Ascending aorta (tissue), 2 donors: ENCODE measurements at regions not wholly inside any gene's neighbourhood (a gene's known extent, or its start where the extent isn't known, plus 50 kb on each side); places are given as distances from the start of the nearest gene placed in this dataset.
"Not testable (repeated sequence)": the region's sequence is repeated elsewhere in the genome, so short reads cannot be mapped to it uniquely, and the experiment has no call there.

Experiments
- DNase-seq, 2 donors: peaks; one replicate each; pipeline ENCODE4 v3.0.0-alpha.2; 2019; ENCODE audit warnings: low spot score in 2 of 2
- H3K27ac ChIP-seq, 2 donors: fragments of 200-600 bp; sonication (generic); one replicate each; pipeline ENCODE4 v1.5.1; 2016 to 2017; ENCODE audit warnings: mild to moderate bottlenecking in 1 of 2
- H3K27me3 ChIP-seq: fragments of 200-600 bp; sonication (generic); one replicate; pipeline ENCODE4 v1.5.1; 2017
- H3K36me3 ChIP-seq, 2 donors: fragments of 200-600 bp; sonication (generic); one replicate each; pipeline ENCODE4 v1.5.1; 2016
- H3K4me1 ChIP-seq, 2 donors: fragments of 200-600 bp; sonication (generic); one replicate each; pipeline ENCODE4 v1.5.1; 2016 to 2017; ENCODE audit warnings: mild to moderate bottlenecking in 1 of 2
- H3K4me3 ChIP-seq, 2 donors: fragments of 200-600 bp; sonication (generic); one replicate each; pipeline ENCODE4 v1.5.1; 2016 to 2017; ENCODE audit warnings: mild to moderate bottlenecking in 1 of 2
- H3K9me3 ChIP-seq, 2 donors: fragments of 200-600 bp; sonication (generic); one replicate each; pipeline ENCODE4 v1.5.1; 2016
- intact Hi-C: fragments of 100-400 bp; cut with DNase I; formaldehyde crosslinking; loops from one replicate; pipeline ENCODE4 v1.15.1; 2023
- TF ChIP-seq, protein P1 (sequence below), 3 experiments: fragments of 200-600 bp in 2 of 3; fragments of 450-650 bp in 1 of 3; sonication (generic) in 2 of 3; IDR thresholded peaks; one replicate each; pipeline ENCODE4 v1.5.1; 2016 to 2019; ENCODE audit warnings: antibody characterized with exemption in 3 of 3, mild to moderate bottlenecking in 1 of 3, moderate library complexity in 1 of 3

- no peak overlapping the region for H3K4me3 ChIP-seq
- no peaks in the 10 kb centered on the region for H3K4me1 ChIP-seq
- TF ChIP-seq, protein P1, sequence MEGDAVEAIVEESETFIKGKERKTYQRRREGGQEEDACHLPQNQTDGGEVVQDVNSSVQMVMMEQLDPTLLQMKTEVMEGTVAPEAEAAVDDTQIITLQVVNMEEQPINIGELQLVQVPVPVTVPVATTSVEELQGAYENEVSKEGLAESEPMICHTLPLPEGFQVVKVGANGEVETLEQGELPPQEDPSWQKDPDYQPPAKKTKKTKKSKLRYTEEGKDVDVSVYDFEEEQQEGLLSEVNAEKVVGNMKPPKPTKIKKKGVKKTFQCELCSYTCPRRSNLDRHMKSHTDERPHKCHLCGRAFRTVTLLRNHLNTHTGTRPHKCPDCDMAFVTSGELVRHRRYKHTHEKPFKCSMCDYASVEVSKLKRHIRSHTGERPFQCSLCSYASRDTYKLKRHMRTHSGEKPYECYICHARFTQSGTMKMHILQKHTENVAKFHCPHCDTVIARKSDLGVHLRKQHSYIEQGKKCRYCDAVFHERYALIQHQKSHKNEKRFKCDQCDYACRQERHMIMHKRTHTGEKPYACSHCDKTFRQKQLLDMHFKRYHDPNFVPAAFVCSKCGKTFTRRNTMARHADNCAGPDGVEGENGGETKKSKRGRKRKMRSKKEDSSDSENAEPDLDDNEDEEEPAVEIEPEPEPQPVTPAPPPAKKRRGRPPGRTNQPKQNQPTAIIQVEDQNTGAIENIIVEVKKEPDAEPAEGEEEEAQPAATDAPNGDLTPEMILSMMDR (IDR thresholded peaks at IDR 0.05) = no peak
- H3K27me3 ChIP-seq = no peaks in the 10 kb centered on the region
- DNase-seq = no peak
- H3K36me3 ChIP-seq = no peaks in the 10 kb centered on the region
- H3K27ac ChIP-seq = no peak overlapping the region
- intact Hi-C loops = no loop called here
- peaks cover 0 to 46% of the 10 kb centered on the region in 2 donors for H3K9me3 ChIP-seq
Measured at GRCh38 chr16:34078691-34079090, 619.3 kb downstream of the TP53TG3F start.

- H3K4me3 ChIP-seq, H3K36me3 ChIP-seq, H3K27ac ChIP-seq, intact Hi-C loops, H3K27me3 ChIP-seq, DNase-seq, H3K4me1 ChIP-seq: not testable (repeated sequence)
- H3K9me3 ChIP-seq = peaks cover 0 to 62% of the 10 kb centered on the region in 2 donors
Measured at GRCh38 chr16:34085038-34085437, 625.6 kb downstream of the TP53TG3F start.

DNA sequence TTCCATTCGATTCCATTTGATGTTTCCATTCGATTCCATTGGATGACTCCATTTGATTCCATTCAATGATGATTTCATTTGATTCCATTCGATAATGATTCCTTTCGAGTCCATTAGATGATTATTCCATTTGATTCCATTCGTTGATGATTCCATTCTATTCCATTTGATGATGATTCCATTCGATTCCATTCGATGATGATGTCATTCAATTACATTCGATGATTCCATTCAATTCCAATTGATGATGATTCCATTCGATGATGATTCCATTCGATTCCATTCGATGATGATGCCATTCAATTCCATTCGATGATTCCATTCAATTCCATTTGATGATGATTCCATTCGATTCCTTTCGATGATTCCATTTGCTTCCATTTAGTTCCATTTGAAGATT is 635.6 kb downstream of the TP53TG3F start:
- peaks cover 0 to 28% of the 10 kb centered on the region in 2 donors for H3K9me3 ChIP-seq
- H3K27ac ChIP-seq, H3K36me3 ChIP-seq, intact Hi-C loops, H3K4me1 ChIP-seq, H3K4me3 ChIP-seq, H3K27me3 ChIP-seq, DNase-seq: not testable (repeated sequence)

DNA sequence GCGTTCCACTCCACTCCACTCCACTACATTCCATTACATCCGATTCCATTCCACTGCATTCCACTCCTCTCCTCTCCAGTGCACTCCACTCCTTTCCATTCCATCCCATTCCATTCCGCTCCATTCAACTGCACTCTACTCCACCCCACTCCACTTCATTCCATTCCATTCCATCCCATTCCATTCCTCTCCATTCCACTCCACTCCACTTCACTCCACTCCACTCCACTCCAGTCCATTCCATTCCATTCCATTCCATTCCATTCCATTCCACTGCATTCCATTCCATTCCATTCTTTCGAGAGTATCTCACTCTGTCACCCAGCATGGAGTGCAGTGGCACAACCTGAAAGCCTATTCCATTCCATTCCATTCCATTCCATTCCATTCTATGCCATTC is 637.5 kb downstream of the TP53TG3F start:
- H3K36me3 ChIP-seq, DNase-seq, H3K27ac ChIP-seq, H3K27me3 ChIP-seq, H3K4me3 ChIP-seq, intact Hi-C loops, H3K4me1 ChIP-seq: not testable (repeated sequence)
- peaks cover 0 to 21% of the 10 kb centered on the region in 2 donors for H3K9me3 ChIP-seq

- intact Hi-C loops, H3K27ac ChIP-seq, H3K4me1 ChIP-seq, DNase-seq, H3K4me3 ChIP-seq, H3K36me3 ChIP-seq, H3K27me3 ChIP-seq: not testable (repeated sequence)
- peaks cover 0 to 19% of the 10 kb centered on the region in 2 donors for H3K9me3 ChIP-seq
Measured at GRCh38 chr16:34097326-34097725, 637.9 kb downstream of the TP53TG3F start.

GRCh38 chr16:34098033-34098432 is 638.6 kb downstream of the TP53TG3F start:
- H3K4me3 ChIP-seq, H3K4me1 ChIP-seq, H3K27me3 ChIP-seq, intact Hi-C loops, H3K27ac ChIP-seq, DNase-seq, H3K36me3 ChIP-seq: not testable (repeated sequence)
- peaks cover 0 to 14% of the 10 kb centered on the region in 2 donors for H3K9me3 ChIP-seq

DNA sequence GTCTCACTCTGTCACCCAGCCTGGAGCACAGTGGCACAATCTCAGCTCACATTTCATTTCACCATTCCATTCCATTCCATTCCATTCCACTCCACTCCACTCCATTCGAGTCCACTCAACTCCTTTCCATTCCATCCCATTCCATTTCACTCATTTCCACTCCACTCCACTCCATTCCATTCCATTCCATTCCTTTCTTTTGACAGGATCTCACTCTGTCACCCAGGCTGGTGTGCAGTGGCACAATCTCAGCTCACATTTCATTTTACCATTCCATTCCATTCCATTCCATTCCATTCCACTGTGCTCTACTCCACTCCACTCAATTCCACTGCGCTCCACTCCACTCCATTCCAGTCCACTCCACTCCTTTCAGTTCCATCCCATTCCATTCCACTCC is 639.6 kb downstream of the TP53TG3F start:
- DNase-seq, H3K36me3 ChIP-seq, H3K9me3 ChIP-seq, H3K4me3 ChIP-seq, H3K4me1 ChIP-seq, H3K27ac ChIP-seq, intact Hi-C loops, H3K27me3 ChIP-seq: not testable (repeated sequence)
